ENCODE measurements at regions not wholly inside any gene's neighbourhood (a gene's known extent, or its start where the extent isn't known, plus 50 kb on each side); places are given as distances from the start of the nearest gene placed in this dataset.

DNA sequence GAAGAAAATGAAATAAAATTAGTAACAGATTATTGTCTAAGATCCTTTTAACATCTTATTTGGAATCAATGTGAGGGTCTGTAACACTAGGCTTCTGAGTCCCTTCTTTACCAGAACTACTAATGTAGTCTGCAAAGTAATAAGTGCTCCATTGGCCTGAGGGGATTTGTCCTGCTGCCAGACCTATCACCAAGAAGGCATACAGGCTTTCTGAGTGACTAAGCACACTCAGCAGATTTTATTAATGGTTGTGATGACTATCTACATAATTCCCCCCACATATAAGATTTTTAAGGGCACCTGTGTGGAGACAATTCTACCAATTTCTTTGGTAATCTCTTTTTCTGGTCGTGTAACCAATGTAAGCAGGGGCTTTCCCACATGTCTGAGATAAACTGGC lies 365.0 kb upstream of the FAT3 start:
- TF ChIP-seq POLR2AphosphoS5 (IDR thresholded peaks at IDR 0.05): no peak
- TF ChIP-seq, protein P1, sequence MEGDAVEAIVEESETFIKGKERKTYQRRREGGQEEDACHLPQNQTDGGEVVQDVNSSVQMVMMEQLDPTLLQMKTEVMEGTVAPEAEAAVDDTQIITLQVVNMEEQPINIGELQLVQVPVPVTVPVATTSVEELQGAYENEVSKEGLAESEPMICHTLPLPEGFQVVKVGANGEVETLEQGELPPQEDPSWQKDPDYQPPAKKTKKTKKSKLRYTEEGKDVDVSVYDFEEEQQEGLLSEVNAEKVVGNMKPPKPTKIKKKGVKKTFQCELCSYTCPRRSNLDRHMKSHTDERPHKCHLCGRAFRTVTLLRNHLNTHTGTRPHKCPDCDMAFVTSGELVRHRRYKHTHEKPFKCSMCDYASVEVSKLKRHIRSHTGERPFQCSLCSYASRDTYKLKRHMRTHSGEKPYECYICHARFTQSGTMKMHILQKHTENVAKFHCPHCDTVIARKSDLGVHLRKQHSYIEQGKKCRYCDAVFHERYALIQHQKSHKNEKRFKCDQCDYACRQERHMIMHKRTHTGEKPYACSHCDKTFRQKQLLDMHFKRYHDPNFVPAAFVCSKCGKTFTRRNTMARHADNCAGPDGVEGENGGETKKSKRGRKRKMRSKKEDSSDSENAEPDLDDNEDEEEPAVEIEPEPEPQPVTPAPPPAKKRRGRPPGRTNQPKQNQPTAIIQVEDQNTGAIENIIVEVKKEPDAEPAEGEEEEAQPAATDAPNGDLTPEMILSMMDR (IDR thresholded peaks at IDR 0.05): no peak
- TF ChIP-seq POLR2A (IDR thresholded peaks at IDR 0.05): no peak
- TF ChIP-seq EP300 (IDR thresholded peaks at IDR 0.05): no peak
